Ovary (tissue), 7 donors: ENCODE measurements at regions not wholly inside any gene's neighbourhood (a gene's known extent, or its start where the extent isn't known, plus 50 kb on each side); places are given as distances from the start of the nearest gene placed in this dataset.

Experiments
- DNase-seq, 5 donors: peaks; one replicate each; pipeline ENCODE4 v3.0.0-alpha.2; 2019 to 2020
- H3K27ac ChIP-seq, 2 donors: fragments of 200-600 bp; one replicate each; pipeline versions ENCODE4 v1.5.1 to v1.8.0; 2019 to 2022
- H3K27me3 ChIP-seq: fragments of 200-600 bp; one replicate; pipeline ENCODE4 v1.8.0; 2022
- H3K36me3 ChIP-seq: fragments of 200-600 bp; sonication (generic); one replicate; pipeline ENCODE4 v1.5.1; 2019
- H3K4me1 ChIP-seq: one replicate; pipeline ENCODE4 v1.8.1; 2013; ENCODE audit warnings: mild to moderate bottlenecking, moderate library complexity; ENCODE audit not compliant: insufficient read depth
- H3K4me3 ChIP-seq: fragments of 200-600 bp; sonication (generic); one replicate; pipeline ENCODE4 v1.5.1; 2017
- H3K9me3 ChIP-seq, 2 donors: fragments of 200-600 bp in 1 of 2; sonication (generic) in 1 of 2; one replicate each; pipeline versions ENCODE4 v1.5.1 to v1.8.1; 2013 to 2019; ENCODE audit warnings: mild to moderate bottlenecking in 1 of 2, moderate library complexity in 1 of 2
- CTCF ChIP-seq, 3 donors: fragments of 450-650 bp in 2 of 3; fragments of 200-600 bp in 1 of 3; IDR thresholded peaks; one replicate each; pipeline versions ENCODE4 v1.5.1 to v1.8.0; 2016 to 2022; ENCODE audit warnings: antibody characterized with exemption in 3 of 3, mild to moderate bottlenecking in 1 of 3
- EP300 ChIP-seq: sonication (generic); formaldehyde crosslinking; IDR thresholded peaks from one replicate; pipeline ENCODE4 v1.6.1; 2017; ENCODE audit warnings: antibody characterized with exemption
- POLR2A ChIP-seq: fragments of 450-650 bp; IDR thresholded peaks from one replicate; pipeline ENCODE4 v1.6.1; 2017; ENCODE audit warnings: antibody characterized with exemption, mild to moderate bottlenecking, moderate library complexity
- WGBS, 3 donors: extraction: QIAGEN DNeasy Blood & Tissue Kit in 1 of 3; methylation state at CpG; one replicate each; pipeline versions ENCODE4 v1.1.5 to v1.1.7; 2013 to 2017; 5-methylcytosine and 5-hydroxymethylcytosine counted together
- intact Hi-C, 4 donors: fragments of 100-400 bp; cut with DNase I; formaldehyde crosslinking; loops; one replicate each; pipeline versions ENCODE4 v1.11.0 to v1.15.1; 2022 to 2023
- donor health status: DM: no; HTN: no; CAD: no; lungs with moderate emphysema.
- donor health status: DM: no; HTN: no; CAD: no.
- donor health status: Bipolar disorder and iron deficiency.
- donor health status: DM: no; HTN: no; CAD: no.
- donor health status: DM: yes; HTN: yes; CAD: no.

- Histone ChIP-seq H3K27ac (no peak overlapping the region), H3K4me1 (peaks cover 4% of the 10 kb centered on the region), H3K36me3 (no peaks in the 10 kb centered on the region), H3K9me3 (no peaks in the 10 kb centered on the region), H3K27me3 (no peaks in the 10 kb centered on the region), H3K4me3 (no peak overlapping the region)
- 92 to 100% (median 96%) methylated on average over 1 of the region's 1 CpG for WGBS, 3 donors
- TF ChIP-seq POLR2A (no peak), CTCF (IDR thresholded peaks at IDR 0.05) (no peak), EP300 (no peak)
- intact Hi-C loops, result no loop called here
- DNase-seq, result no peak
Measured at GRCh38 chr6:27631609-27631916, 158.7 kb upstream of the ZNF184 start.

- no peak for TF ChIP-seq POLR2A
- no peak for TF ChIP-seq EP300
- TF ChIP-seq CTCF (IDR thresholded peaks at IDR 0.05), result no peak
- WGBS, 3 donors, result 1 to 2% (median 2%) methylated on average over 51 of the region's 51 CpGs
- intact Hi-C loops, result no loop called here
- peaks cover 4% of the 10 kb centered on the region for H3K4me1 ChIP-seq
- no peak overlapping the region for H3K27ac ChIP-seq
- no peaks in the 10 kb centered on the region for H3K27me3 ChIP-seq
- no peaks in the 10 kb centered on the region for H3K36me3 ChIP-seq
- peak; percentile 24 to 54 (median 31) for DNase-seq
- no peaks in the 10 kb centered on the region for H3K9me3 ChIP-seq
- H3K4me3 ChIP-seq, result peak overlapping the region; percentile 10
Measured at GRCh38 chr6:27630727-27631608, 158.1 kb upstream of the ZNF184 start.

- intact Hi-C loops, result no loop called here
- Histone ChIP-seq H3K4me1 (no peaks in the 10 kb centered on the region), H3K27ac (no peak overlapping the region), H3K4me3 (no peak overlapping the region), H3K27me3 (no peaks in the 10 kb centered on the region), H3K9me3 (no peaks in the 10 kb centered on the region), H3K36me3 (no peaks in the 10 kb centered on the region)
- TF ChIP-seq POLR2A, result no peak
- no peak for TF ChIP-seq EP300
- no peak for TF ChIP-seq CTCF (IDR thresholded peaks at IDR 0.05)
- 74 to 82% (median 80%) methylated on average over 3 of the region's 3 CpGs for WGBS, 3 donors
- no peak for DNase-seq
Measured at GRCh38 chr6:27624694-27625262, 151.9 kb upstream of the ZNF184 start.

- Histone ChIP-seq H3K4me3 (no peak overlapping the region), H3K27me3 (no peaks in the 10 kb centered on the region), H3K36me3 (no peaks in the 10 kb centered on the region), H3K9me3 (no peaks in the 10 kb centered on the region), H3K27ac (no peak overlapping the region), H3K4me1 (peaks cover 2% of the 10 kb centered on the region)
- intact Hi-C loops, result no loop called here
- TF ChIP-seq POLR2A, result no peak
- no peak for TF ChIP-seq EP300
- no peak for TF ChIP-seq CTCF (IDR thresholded peaks at IDR 0.05)
- WGBS, 3 donors, result 75 to 78% (median 77%) methylated on average over 3 of the region's 3 CpGs
- no peak for DNase-seq
Measured at GRCh38 chr6:27623103-27623502, 150.2 kb upstream of the ZNF184 start.
